ENCODE measurements at regions not wholly inside any gene's neighbourhood (a gene's known extent, or its start where the extent isn't known, plus 50 kb on each side); places are given as distances from the start of the nearest gene placed in this dataset.

DNA sequence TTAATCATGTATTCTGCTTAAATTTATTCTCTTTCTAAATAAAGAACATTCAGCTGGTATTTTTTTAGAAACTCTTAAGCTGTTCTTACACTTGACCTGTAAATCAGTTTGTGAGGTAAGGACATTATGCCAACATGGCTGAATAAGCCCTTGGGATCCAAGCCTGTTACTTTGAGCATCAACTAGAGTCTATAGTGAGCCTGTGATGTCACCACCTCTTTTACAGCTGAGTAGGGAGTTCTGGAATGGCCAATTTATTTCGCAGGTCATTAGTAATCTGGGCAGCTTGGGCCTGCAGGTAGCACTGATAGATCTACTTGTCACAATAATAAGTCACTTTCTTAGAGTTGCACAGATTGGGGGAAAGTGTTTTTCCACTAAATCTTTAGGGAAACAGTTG is 915.2 kb upstream of the MBL2 start:
- Mint-ChIP-seq H3K9me3 (peaks cover 2 to 24% (median 4%) of the 10 kb centered on the region in 5 donors), H3K4me3 (no peak overlapping the region), H3K27me3 (no peaks in the 10 kb centered on the region), H3K27ac (no peak overlapping the region), H3K36me3 (no peaks in the 10 kb centered on the region), H3K4me1 (no peaks in the 10 kb centered on the region)
- ChIA-PET POLR2A (no interaction called here), CTCF (no interaction called here)
- Histone ChIP-seq H3K27ac (ENCODE audit: low read depth, low read length) (no peak overlapping the region), H3K4me1 (ENCODE audit: insufficient read depth, low read length) (no peaks in the 10 kb centered on the region), H3K36me3 (ENCODE audit: insufficient read depth, low read length) (no peaks in the 10 kb centered on the region), H3K9me3 (ENCODE audit: low read length) (no peaks in the 10 kb centered on the region), H3K27me3 (ENCODE audit: insufficient read depth, low read length, poor library complexity, severe bottlenecking) (no peaks in the 10 kb centered on the region), H3K4me3 (ENCODE audit: low read length) (no peak overlapping the region)
- DNase-seq = no peak

DNA sequence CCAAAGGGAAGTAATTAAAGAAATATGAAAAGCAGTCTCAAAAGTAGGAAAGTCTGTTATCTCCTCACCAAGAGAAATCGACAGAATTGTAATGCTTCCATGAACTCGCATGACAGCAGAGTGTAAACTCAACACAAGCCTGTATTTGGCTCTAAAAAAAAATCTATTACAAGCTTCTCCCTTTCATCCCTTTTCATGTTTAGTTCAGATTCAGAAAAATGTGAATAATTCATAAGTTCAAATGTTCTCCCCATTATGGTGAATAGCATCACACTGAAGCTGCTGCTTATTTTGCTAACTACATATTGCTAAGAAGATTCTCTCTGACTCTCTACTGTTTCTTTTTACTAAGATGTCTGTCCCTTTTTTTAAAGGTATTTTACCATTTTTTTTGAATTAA is 910.3 kb upstream of the MBL2 start:
- DNase-seq = no peak
- Mint-ChIP-seq H3K27me3 (no peaks in the 10 kb centered on the region), H3K36me3 (no peaks in the 10 kb centered on the region), H3K27ac (no peak overlapping the region), H3K4me3 (no peak overlapping the region), H3K4me1 (no peaks in the 10 kb centered on the region), H3K9me3 (peaks cover 4 to 31% (median 8%) of the 10 kb centered on the region in 5 donors)
- Histone ChIP-seq H3K36me3 (ENCODE audit: insufficient read depth, low read length) (no peaks in the 10 kb centered on the region), H3K4me1 (ENCODE audit: insufficient read depth, low read length) (no peaks in the 10 kb centered on the region), H3K9me3 (ENCODE audit: low read length) (no peaks in the 10 kb centered on the region), H3K4me3 (ENCODE audit: low read length) (no peak overlapping the region), H3K27ac (ENCODE audit: low read depth, low read length) (no peak overlapping the region), H3K27me3 (ENCODE audit: insufficient read depth, low read length, poor library complexity, severe bottlenecking) (no peaks in the 10 kb centered on the region)
- POLR2A ChIA-PET = interaction anchor here (0.6 kb wide), 1 partner anchor 146 kb away, joined by 3 read pairs; no protein-coding TSS in a partner anchor
- CTCF ChIA-PET = no interaction called here

DNA sequence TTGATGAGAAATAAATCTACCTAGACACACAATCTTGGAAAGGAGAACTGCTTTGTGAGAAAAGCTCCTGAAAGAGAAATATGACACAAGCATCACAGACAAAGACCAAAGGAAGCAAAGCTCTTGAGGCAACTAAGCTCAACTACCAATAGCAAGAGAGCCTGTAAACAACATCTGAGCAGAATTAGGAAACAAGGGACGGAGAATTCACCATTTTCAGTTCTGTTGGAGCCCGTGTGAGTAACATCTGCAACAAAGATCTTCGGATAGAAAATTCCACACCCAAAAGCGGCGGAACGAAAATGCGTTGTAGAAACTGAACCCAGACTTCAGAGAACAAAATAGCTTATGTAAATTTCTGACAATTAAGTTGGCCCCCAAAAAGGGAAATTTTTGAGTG is 909.9 kb upstream of the MBL2 start:
- Histone ChIP-seq H3K27ac (ENCODE audit: low read depth, low read length) (no peak overlapping the region), H3K27me3 (ENCODE audit: insufficient read depth, low read length, poor library complexity, severe bottlenecking) (no peaks in the 10 kb centered on the region), H3K9me3 (ENCODE audit: low read length) (no peaks in the 10 kb centered on the region), H3K4me1 (ENCODE audit: insufficient read depth, low read length) (no peaks in the 10 kb centered on the region), H3K4me3 (ENCODE audit: low read length) (no peak overlapping the region), H3K36me3 (ENCODE audit: insufficient read depth, low read length) (no peaks in the 10 kb centered on the region)
- H3K4me1 Mint-ChIP-seq = no peaks in the 10 kb centered on the region
- H3K9me3 Mint-ChIP-seq = peaks cover 4 to 31% (median 8%) of the 10 kb centered on the region in 5 donors
- H3K36me3 Mint-ChIP-seq = no peaks in the 10 kb centered on the region
- H3K4me3 Mint-ChIP-seq = no peak overlapping the region
- POLR2A ChIA-PET = interaction anchor here (0.6 kb wide), 1 partner anchor 146 kb away, joined by 3 read pairs; no protein-coding TSS in a partner anchor
- no peaks in the 10 kb centered on the region for H3K27me3 Mint-ChIP-seq
- H3K27ac Mint-ChIP-seq = no peak overlapping the region
- CTCF ChIA-PET = no interaction called here
- no peak for DNase-seq

DNA sequence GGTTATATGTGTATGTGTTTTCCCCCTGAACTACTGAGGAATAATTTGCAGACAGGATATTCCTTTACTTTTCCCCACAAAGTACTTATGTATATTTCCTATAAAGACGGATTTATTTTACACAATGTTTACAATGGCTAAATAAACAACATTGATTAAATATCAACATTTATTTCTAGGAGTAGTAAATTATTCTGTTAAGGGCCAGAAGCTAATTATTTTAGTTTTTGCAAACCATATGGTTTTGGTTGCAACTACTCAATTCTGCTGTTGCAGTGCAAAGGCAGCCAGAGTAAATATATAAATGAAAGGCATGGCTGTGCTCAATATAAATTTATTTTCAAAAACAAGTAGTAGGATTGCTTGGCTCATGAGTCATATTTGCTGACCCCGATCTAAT is 907.1 kb upstream of the MBL2 start:
- Mint-ChIP-seq H3K27ac (no peak overlapping the region), H3K4me1 (no peaks in the 10 kb centered on the region), H3K4me3 (no peak overlapping the region), H3K9me3 (peaks cover 3 to 36% (median 10%) of the 10 kb centered on the region in 5 donors), H3K36me3 (no peaks in the 10 kb centered on the region), H3K27me3 (no peaks in the 10 kb centered on the region)
- POLR2A ChIA-PET = no interaction called here
- Histone ChIP-seq H3K27me3 (ENCODE audit: insufficient read depth, low read length, poor library complexity, severe bottlenecking) (no peaks in the 10 kb centered on the region), H3K27ac (ENCODE audit: low read depth, low read length) (no peak overlapping the region), H3K4me1 (ENCODE audit: insufficient read depth, low read length) (no peaks in the 10 kb centered on the region), H3K9me3 (ENCODE audit: low read length) (no peaks in the 10 kb centered on the region), H3K36me3 (ENCODE audit: insufficient read depth, low read length) (no peaks in the 10 kb centered on the region), H3K4me3 (ENCODE audit: low read length) (no peak overlapping the region)
- CTCF ChIA-PET = no interaction called here
- DNase-seq = no peak

DNA sequence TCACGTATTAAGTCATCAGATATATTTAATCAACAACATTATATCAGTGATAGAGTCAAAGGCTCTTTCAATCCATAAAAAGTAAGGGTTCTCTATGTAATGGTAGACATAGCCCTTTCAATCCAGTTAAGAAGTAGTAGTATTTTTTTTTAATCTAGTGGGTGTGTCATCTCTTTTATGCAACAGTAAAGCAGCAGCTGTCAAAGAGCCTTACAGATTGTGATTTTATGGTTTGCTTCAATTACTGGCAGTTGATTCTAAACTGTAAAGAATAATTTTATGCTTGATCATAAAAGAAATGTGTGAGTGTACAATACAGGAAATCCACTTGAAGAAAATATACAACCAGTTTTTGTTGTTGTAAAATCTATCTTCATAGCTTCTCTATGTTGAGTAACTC is 902.6 kb upstream of the MBL2 start:
- Histone ChIP-seq H3K36me3 (ENCODE audit: insufficient read depth, low read length) (no peaks in the 10 kb centered on the region), H3K27ac (ENCODE audit: low read depth, low read length) (no peak overlapping the region), H3K4me1 (ENCODE audit: insufficient read depth, low read length) (no peaks in the 10 kb centered on the region), H3K27me3 (ENCODE audit: insufficient read depth, low read length, poor library complexity, severe bottlenecking) (no peaks in the 10 kb centered on the region), H3K4me3 (ENCODE audit: low read length) (no peak overlapping the region), H3K9me3 (ENCODE audit: low read length) (no peaks in the 10 kb centered on the region)
- H3K4me1 Mint-ChIP-seq = no peaks in the 10 kb centered on the region
- H3K27ac Mint-ChIP-seq = no peak overlapping the region
- H3K9me3 Mint-ChIP-seq = peaks cover 1 to 28% (median 8%) of the 10 kb centered on the region in 5 donors
- CTCF ChIA-PET = no interaction called here
- no peak overlapping the region for H3K4me3 Mint-ChIP-seq
- no peaks in the 10 kb centered on the region for H3K36me3 Mint-ChIP-seq
- POLR2A ChIA-PET = no interaction called here
- no peaks in the 10 kb centered on the region for H3K27me3 Mint-ChIP-seq
- DNase-seq = no peak

DNA sequence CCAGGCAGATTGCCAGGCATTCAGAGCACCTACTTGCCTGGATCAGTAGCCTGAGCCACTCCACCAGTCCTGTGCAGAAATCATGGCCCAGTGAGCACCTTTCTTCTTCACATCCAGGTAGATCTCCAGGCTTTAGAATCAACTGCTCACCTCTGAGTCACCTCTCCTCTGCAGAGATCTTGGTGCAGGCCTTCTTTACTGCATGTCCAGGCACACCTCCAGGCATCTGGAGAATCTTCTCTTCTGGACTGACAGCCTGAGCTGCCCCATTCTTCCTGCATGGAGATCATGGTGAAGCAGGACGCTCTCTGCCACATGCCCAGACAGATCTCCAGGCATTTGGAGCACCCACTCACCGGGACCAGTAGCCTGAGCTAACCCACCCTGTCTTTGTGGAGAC is 894.5 kb upstream of the MBL2 start:
- Mint-ChIP-seq H3K27ac (no peak overlapping the region), H3K27me3 (no peaks in the 10 kb centered on the region), H3K9me3 (peaks cover 13 to 20% (median 19%) of the 10 kb centered on the region in 5 donors), H3K4me3 (no peak overlapping the region), H3K4me1 (no peaks in the 10 kb centered on the region), H3K36me3 (no peaks in the 10 kb centered on the region)
- Histone ChIP-seq H3K4me3 (ENCODE audit: low read length) (no peak overlapping the region), H3K27ac (ENCODE audit: low read depth, low read length) (no peak overlapping the region), H3K9me3 (ENCODE audit: low read length) (no peaks in the 10 kb centered on the region), H3K4me1 (ENCODE audit: insufficient read depth, low read length) (no peaks in the 10 kb centered on the region), H3K36me3 (ENCODE audit: insufficient read depth, low read length) (no peaks in the 10 kb centered on the region), H3K27me3 (ENCODE audit: insufficient read depth, low read length, poor library complexity, severe bottlenecking) (no peaks in the 10 kb centered on the region)
- no peak for DNase-seq
- CTCF ChIA-PET = no interaction called here
- POLR2A ChIA-PET = no interaction called here

DNA sequence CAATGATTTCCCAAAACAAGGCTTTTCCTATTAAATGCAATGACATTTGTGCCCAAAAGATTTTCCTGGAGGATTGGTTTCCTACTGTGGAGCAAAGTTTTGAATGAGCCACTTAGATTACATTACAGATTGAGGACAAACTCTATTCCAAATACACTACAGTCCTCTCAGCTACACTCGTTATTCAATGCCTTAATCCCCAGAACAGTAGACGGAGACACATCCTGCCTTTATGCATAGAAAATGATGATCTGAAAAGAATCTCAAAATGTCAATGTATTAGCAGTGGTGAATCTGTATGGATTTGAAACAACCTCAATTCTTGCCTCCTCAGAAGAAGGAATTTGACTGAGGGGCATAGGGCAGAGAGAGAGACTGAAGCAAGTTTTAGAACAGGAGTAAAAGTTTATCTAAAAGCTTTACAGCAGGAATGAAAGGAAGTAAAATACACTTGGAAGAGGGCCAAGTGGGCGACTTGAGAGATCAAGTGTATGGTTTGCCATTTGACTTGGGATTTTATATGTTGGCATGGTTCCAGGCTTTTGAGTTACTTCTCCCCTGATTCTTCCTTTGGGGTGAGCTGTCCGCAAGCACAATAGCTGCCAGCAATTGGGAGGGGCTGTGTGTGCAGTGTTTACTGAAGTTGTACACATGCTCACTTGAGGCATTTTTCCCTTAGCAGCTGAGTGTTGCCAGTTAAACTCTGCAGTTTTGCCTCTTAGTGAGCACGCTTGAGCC is 891.9 kb upstream of the MBL2 start:
- ChIA-PET CTCF (no interaction called here), POLR2A (no interaction called here)
- Histone ChIP-seq H3K9me3 (ENCODE audit: low read length) (no peaks in the 10 kb centered on the region), H3K36me3 (ENCODE audit: insufficient read depth, low read length) (no peaks in the 10 kb centered on the region), H3K27me3 (ENCODE audit: insufficient read depth, low read length, poor library complexity, severe bottlenecking) (no peaks in the 10 kb centered on the region), H3K27ac (ENCODE audit: low read depth, low read length) (no peak overlapping the region), H3K4me3 (ENCODE audit: low read length) (no peak overlapping the region), H3K4me1 (ENCODE audit: insufficient read depth, low read length) (no peaks in the 10 kb centered on the region)
- Mint-ChIP-seq H3K9me3 (peaks cover 7 to 21% (median 18%) of the 10 kb centered on the region in 5 donors), H3K4me3 (no peak overlapping the region), H3K4me1 (no peaks in the 10 kb centered on the region), H3K27ac (no peak overlapping the region), H3K27me3 (no peaks in the 10 kb centered on the region), H3K36me3 (no peaks in the 10 kb centered on the region)
- no peak for DNase-seq

DNA sequence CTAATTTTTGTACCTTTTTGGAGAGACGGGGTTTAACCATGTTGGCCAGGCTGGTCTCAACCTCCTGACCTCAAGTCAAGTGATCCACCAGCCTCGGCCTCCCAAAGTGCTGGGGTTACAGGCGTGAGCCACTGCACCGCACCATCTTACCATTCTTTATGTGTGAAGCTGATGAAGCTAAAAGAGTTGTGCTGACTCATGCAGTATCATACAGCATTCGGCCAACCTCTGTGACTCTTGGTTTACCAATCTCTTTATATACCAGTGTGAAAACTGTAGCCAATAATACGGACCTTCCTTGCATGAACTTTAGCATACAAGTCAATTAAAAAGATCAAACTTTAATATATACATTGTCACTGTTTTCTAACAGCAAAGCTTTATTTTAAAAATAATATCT is 878.2 kb upstream of the MBL2 start:
- no peaks in the 10 kb centered on the region for H3K36me3 Mint-ChIP-seq
- H3K27ac ChIP-seq (ENCODE audit: low read depth, low read length) = no peak overlapping the region
- no peaks in the 10 kb centered on the region for H3K9me3 ChIP-seq (ENCODE audit: low read length)
- H3K27me3 ChIP-seq (ENCODE audit: insufficient read depth, low read length, poor library complexity, severe bottlenecking) = no peaks in the 10 kb centered on the region
- H3K27me3 Mint-ChIP-seq = no peaks in the 10 kb centered on the region
- H3K4me3 Mint-ChIP-seq = no peak overlapping the region
- no peak overlapping the region for H3K4me3 ChIP-seq (ENCODE audit: low read length)
- ChIA-PET POLR2A (no interaction called here), CTCF (no interaction called here)
- H3K4me1 ChIP-seq (ENCODE audit: insufficient read depth, low read length) = no peaks in the 10 kb centered on the region
- no peaks in the 10 kb centered on the region for H3K4me1 Mint-ChIP-seq
- H3K27ac Mint-ChIP-seq = no peak overlapping the region
- peaks cover 0 to 31% (median 10%) of the 10 kb centered on the region in 5 donors for H3K9me3 Mint-ChIP-seq
- no peak for DNase-seq
- H3K36me3 ChIP-seq (ENCODE audit: insufficient read depth, low read length) = no peaks in the 10 kb centered on the region

All from CD8-positive, alpha-beta memory T cell (primary cell).